Liver (tissue), 3 donors: ENCODE measurements at regions not wholly inside any gene's neighbourhood (a gene's known extent, or its start where the extent isn't known, plus 50 kb on each side); places are given as distances from the start of the nearest gene placed in this dataset.

Source experiments
- CTCF ChIP-seq: fragments of 150-350 bp; IDR thresholded peaks from 2 replicates; pipeline ENCODE4 v1.5.1; 2017; ENCODE audit warnings: improper control_type of control experiment, low read depth, low read length; ENCODE audit not compliant: missing input control
- GABPA ChIP-seq, 2 donors: IDR thresholded peaks in 1 of 2; conservative IDR thresholded peaks in 1 of 2; 2 replicates each; pipeline ENCODE4 v1.6.1; 2016; ENCODE audit warnings: antibody characterized with exemption in 2 of 2, mild to moderate bottlenecking in 1 of 2, moderate library complexity in 1 of 2
- HNF4G ChIP-seq: IDR thresholded peaks from 2 replicates; pipeline ENCODE4 v1.6.1; 2016; ENCODE audit warnings: antibody characterized with exemption
- JUND ChIP-seq, 2 donors: IDR thresholded peaks; 2 replicates each; pipeline ENCODE4 v1.6.1; 2016; ENCODE audit warnings: antibody characterized with exemption in 2 of 2
- RAD21 ChIP-seq, 2 donors: IDR thresholded peaks; 2 replicates each; pipeline ENCODE4 v1.6.1; 2016; ENCODE audit warnings: antibody characterized with exemption in 2 of 2, mild to moderate bottlenecking in 2 of 2
- SP1 ChIP-seq: IDR thresholded peaks from 2 replicates; pipeline ENCODE4 v1.6.1; 2018; ENCODE audit warnings: antibody characterized with exemption, mild to moderate bottlenecking
- TAF1 ChIP-seq: conservative IDR thresholded peaks from 2 replicates; pipeline ENCODE4 v1.6.1; 2016; ENCODE audit warnings: antibody characterized with exemption, mild to moderate bottlenecking
- YY1 ChIP-seq: IDR thresholded peaks from 2 replicates; pipeline ENCODE4 v1.6.1; 2016; ENCODE audit warnings: antibody characterized with exemption, mild to moderate bottlenecking
- ZBTB33 ChIP-seq: IDR thresholded peaks from 2 replicates; pipeline ENCODE4 v1.6.1; 2016; ENCODE audit warnings: antibody characterized with exemption
- TF ChIP-seq, protein P1 (sequence below): IDR thresholded peaks from 2 replicates; pipeline ENCODE4 v1.6.1; 2016; ENCODE audit warnings: antibody characterized with exemption, mild to moderate bottlenecking
- TF ChIP-seq, protein P2 (sequence below): IDR thresholded peaks from 2 replicates; pipeline ENCODE4 v1.6.1; 2016; ENCODE audit warnings: antibody characterized with exemption
- donor health status: healthy.
- donor health status: healthy.

DNA sequence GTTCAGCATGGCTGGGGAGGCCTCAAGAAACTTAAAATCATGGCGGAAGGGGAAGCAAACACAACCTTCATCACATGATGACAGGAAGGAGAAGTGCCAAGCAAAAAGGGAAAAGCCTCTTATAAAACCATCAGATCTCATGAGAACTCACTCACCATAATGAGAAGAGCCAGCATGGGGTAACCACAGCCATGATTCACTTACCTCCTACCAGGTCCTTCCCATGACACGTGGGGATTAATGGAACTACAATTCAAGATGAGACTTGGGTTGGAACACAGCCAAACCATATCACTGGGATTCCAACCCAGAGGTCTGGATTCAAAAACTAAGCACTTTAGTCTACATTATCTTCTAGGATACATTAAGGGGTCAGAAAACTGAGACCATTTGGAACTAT is 609.6 kb upstream of the SPANXN1 start:
- TF ChIP-seq CTCF (no peak), JUND (IDR thresholded peaks at IDR 0.05) (no peak), GABPA (IDR thresholded peaks at IDR 0.05 in 1 of 2, conservative IDR thresholded peaks at IDR 0.05 in 1 of 2) (no peak), RAD21 (IDR thresholded peaks at IDR 0.05) (no peak), ZBTB33 (no peak), YY1 (no peak), TAF1 (no peak), HNF4G (no peak), SP1 (no peak)
- TF ChIP-seq, protein P1, sequence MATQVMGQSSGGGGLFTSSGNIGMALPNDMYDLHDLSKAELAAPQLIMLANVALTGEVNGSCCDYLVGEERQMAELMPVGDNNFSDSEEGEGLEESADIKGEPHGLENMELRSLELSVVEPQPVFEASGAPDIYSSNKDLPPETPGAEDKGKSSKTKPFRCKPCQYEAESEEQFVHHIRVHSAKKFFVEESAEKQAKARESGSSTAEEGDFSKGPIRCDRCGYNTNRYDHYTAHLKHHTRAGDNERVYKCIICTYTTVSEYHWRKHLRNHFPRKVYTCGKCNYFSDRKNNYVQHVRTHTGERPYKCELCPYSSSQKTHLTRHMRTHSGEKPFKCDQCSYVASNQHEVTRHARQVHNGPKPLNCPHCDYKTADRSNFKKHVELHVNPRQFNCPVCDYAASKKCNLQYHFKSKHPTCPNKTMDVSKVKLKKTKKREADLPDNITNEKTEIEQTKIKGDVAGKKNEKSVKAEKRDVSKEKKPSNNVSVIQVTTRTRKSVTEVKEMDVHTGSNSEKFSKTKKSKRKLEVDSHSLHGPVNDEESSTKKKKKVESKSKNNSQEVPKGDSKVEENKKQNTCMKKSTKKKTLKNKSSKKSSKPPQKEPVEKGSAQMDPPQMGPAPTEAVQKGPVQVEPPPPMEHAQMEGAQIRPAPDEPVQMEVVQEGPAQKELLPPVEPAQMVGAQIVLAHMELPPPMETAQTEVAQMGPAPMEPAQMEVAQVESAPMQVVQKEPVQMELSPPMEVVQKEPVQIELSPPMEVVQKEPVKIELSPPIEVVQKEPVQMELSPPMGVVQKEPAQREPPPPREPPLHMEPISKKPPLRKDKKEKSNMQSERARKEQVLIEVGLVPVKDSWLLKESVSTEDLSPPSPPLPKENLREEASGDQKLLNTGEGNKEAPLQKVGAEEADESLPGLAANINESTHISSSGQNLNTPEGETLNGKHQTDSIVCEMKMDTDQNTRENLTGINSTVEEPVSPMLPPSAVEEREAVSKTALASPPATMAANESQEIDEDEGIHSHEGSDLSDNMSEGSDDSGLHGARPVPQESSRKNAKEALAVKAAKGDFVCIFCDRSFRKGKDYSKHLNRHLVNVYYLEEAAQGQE, result no peak
- TF ChIP-seq, protein P2, sequence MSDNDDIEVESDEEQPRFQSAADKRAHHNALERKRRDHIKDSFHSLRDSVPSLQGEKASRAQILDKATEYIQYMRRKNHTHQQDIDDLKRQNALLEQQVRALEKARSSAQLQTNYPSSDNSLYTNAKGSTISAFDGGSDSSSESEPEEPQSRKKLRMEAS, result no peak
